Activated B cell treated with CpG ODN at 0.5 μM for 24 hours (primary cell): ENCODE measurements at regions not wholly inside any gene's neighbourhood (a gene's known extent, or its start where the extent isn't known, plus 50 kb on each side); places are given as distances from the start of the nearest gene placed in this dataset.

Experiments used
- ATAC-seq: fragments of 200-7000 bp; cut with Tn5 transposase; one replicate; pipeline ENCODE4 v1.10.0; 2021; ENCODE audit warnings: low read depth, mild to moderate bottlenecking, moderate library complexity
- CTCF ChIA-PET: fragments of 350-600 bp; sonication (Branson Sonifier 250); formaldehyde crosslinking; loops from one replicate; lab custom pipeline; 2021; ENCODE audit warnings: antibody characterized with exemption; lab: Charles Lee
- POLR2A ChIA-PET: fragments of 350-600 bp; sonication (Branson Sonifier 250); formaldehyde crosslinking; loops from one replicate; lab custom pipeline; 2021; ENCODE audit warnings: antibody characterized with exemption; lab: Charles Lee
- DNase-seq: peaks from one replicate; pipeline ENCODE4 v3.0.0; 2022
- H3K27ac Mint-ChIP-seq: one replicate; pipeline ENCODE4 v1.8.0; 2020; ENCODE audit warnings: mixed read lengths
- H3K27me3 Mint-ChIP-seq: one replicate; pipeline ENCODE4 v1.8.0; 2021; ENCODE audit warnings: mixed read lengths
- H3K36me3 Mint-ChIP-seq: one replicate; pipeline ENCODE4 v1.8.0; 2021; ENCODE audit warnings: low read depth, mixed read lengths
- H3K4me1 Mint-ChIP-seq: one replicate; pipeline ENCODE4 v1.8.0; 2021; ENCODE audit warnings: mixed read lengths
- H3K4me3 Mint-ChIP-seq: one replicate; pipeline ENCODE4 v1.8.0; 2020; ENCODE audit warnings: mild to moderate bottlenecking, mixed read lengths
- H3K9me3 Mint-ChIP-seq: one replicate; pipeline ENCODE4 v1.8.0; 2020; ENCODE audit warnings: mixed read lengths
- CTCF ChIP-seq: fragments of 200-600 bp; IDR thresholded peaks from one replicate; pipeline ENCODE4 v1.8.0; 2022; ENCODE audit warnings: antibody characterized with exemption, mild to moderate bottlenecking
- intact Hi-C: fragments of 100-400 bp; cut with micrococcal nuclease; formaldehyde crosslinking; loops from one replicate; pipeline ENCODE4 v1.15.1; 2024

- intact Hi-C loops = no loop called here
- CTCF ChIA-PET = no interaction called here
- H3K4me3 Mint-ChIP-seq = no peak overlapping the region
These were observed 315.5 kb downstream of the TLE3 start for GRCh38 chr15:69782139-69782658.

GRCh38 chr15:69782809-69783208, 314.9 kb downstream of the TLE3 start:
- H3K4me3 Mint-ChIP-seq = no peak overlapping the region
- peaks cover 29% of the 10 kb centered on the region for H3K27me3 Mint-ChIP-seq
- no peaks in the 10 kb centered on the region for H3K9me3 Mint-ChIP-seq
- no peak for DNase-seq
- ATAC-seq = no peak
- intact Hi-C loops = no loop called here
- H3K36me3 Mint-ChIP-seq = no peaks in the 10 kb centered on the region
- peaks cover 12% of the 10 kb centered on the region for H3K4me1 Mint-ChIP-seq
- TF ChIP-seq CTCF = no peak
- POLR2A ChIA-PET = no interaction called here
- CTCF ChIA-PET = no interaction called here
- H3K27ac Mint-ChIP-seq = no peak overlapping the region

More at GRCh38 chr15:69782139-69782658, 315.5 kb downstream of the TLE3 start:
- POLR2A ChIA-PET = no interaction called here
- TF ChIP-seq CTCF = no peak
- DNase-seq = no peak
- Mint-ChIP-seq H3K27me3 (peaks cover 24% of the 10 kb centered on the region), H3K27ac (no peak overlapping the region), H3K4me1 (peaks cover 12% of the 10 kb centered on the region), H3K9me3 (peaks cover 4% of the 10 kb centered on the region), H3K36me3 (no peaks in the 10 kb centered on the region)
- no peak for ATAC-seq

GRCh38 chr15:69783211-69783610, 314.5 kb downstream of the TLE3 start:
- Mint-ChIP-seq H3K27ac (no peak overlapping the region), H3K9me3 (no peaks in the 10 kb centered on the region), H3K4me1 (peaks cover 12% of the 10 kb centered on the region), H3K36me3 (no peaks in the 10 kb centered on the region), H3K27me3 (peaks cover 29% of the 10 kb centered on the region), H3K4me3 (no peak overlapping the region)
- ATAC-seq (no peak), DNase-seq (no peak)
- ChIA-PET POLR2A (no interaction called here), CTCF (no interaction called here)
- intact Hi-C loops = no loop called here
- no peak for TF ChIP-seq CTCF

- ATAC-seq (no peak), DNase-seq (no peak)
- CTCF ChIA-PET = no interaction called here
- no peaks in the 10 kb centered on the region for H3K9me3 Mint-ChIP-seq
- peaks cover 12% of the 10 kb centered on the region for H3K4me1 Mint-ChIP-seq
- no peak overlapping the region for H3K27ac Mint-ChIP-seq
- peaks cover 28% of the 10 kb centered on the region for H3K27me3 Mint-ChIP-seq
- POLR2A ChIA-PET = no interaction called here
- H3K36me3 Mint-ChIP-seq = no peaks in the 10 kb centered on the region
- intact Hi-C loops = no loop called here
- TF ChIP-seq CTCF = no peak
- H3K4me3 Mint-ChIP-seq = no peak overlapping the region
These were observed 312.7 kb downstream of the TLE3 start for GRCh38 chr15:69784798-69785566.

- H3K36me3 Mint-ChIP-seq = no peaks in the 10 kb centered on the region
These were observed 311.5 kb downstream of the TLE3 start for GRCh38 chr15:69786136-69786701.

More at GRCh38 chr15:69786136-69786701, 311.5 kb downstream of the TLE3 start:
- peaks cover 27% of the 10 kb centered on the region for H3K27me3 Mint-ChIP-seq
- ChIA-PET POLR2A (no interaction called here), CTCF (no interaction called here)
- no peak for ATAC-seq
- no peak for TF ChIP-seq CTCF
- no peak overlapping the region for H3K4me3 Mint-ChIP-seq
- DNase-seq = no peak
- intact Hi-C loops = no loop called here
- peaks cover 4% of the 10 kb centered on the region for H3K9me3 Mint-ChIP-seq
- H3K4me1 Mint-ChIP-seq = peaks cover 12% of the 10 kb centered on the region
- H3K27ac Mint-ChIP-seq = no peak overlapping the region
